Psoas muscle (tissue), 7 donors: ENCODE measurements at regions not wholly inside any gene's neighbourhood (a gene's known extent, or its start where the extent isn't known, plus 50 kb on each side); places are given as distances from the start of the nearest gene placed in this dataset.
"Not testable (repeated sequence)": the region's sequence is repeated elsewhere in the genome, so short reads cannot be mapped to it uniquely, and the experiment has no call there.

Source experiments
- ATAC-seq, 4 donors: fragments of 200-7000 bp; cut with Tn5 transposase; one replicate each; pipeline ENCODE4 v1.9.1; 2020; ENCODE audit warnings: moderate library complexity in 3 of 4, mild to moderate bottlenecking in 2 of 4
- DNase-seq, 2 donors: peaks; one replicate each; pipeline ENCODE4 v3.0.0-alpha.2; 2020
- H3K27ac ChIP-seq: fragments of 200-600 bp; one replicate; pipeline ENCODE4 v1.8.0; 2022
- H3K27me3 ChIP-seq, 3 donors: fragments of 200-600 bp in 1 of 3; one replicate each; pipeline versions ENCODE4 v1.6.1 to v1.8.0; 2013 to 2022; ENCODE audit warnings: low read length in 2 of 3, mild to moderate bottlenecking in 2 of 3, moderate library complexity in 1 of 3; ENCODE audit not compliant: insufficient read depth in 3 of 3
- H3K36me3 ChIP-seq, 2 donors: fragments of 200-600 bp in 1 of 2; one replicate each; pipeline versions ENCODE4 v1.6.1 to v1.8.0; 2013 to 2022; ENCODE audit warnings: low read depth in 1 of 2, mild to moderate bottlenecking in 1 of 2, moderate library complexity in 1 of 2; ENCODE audit not compliant: insufficient read depth in 1 of 2
- H3K4me1 ChIP-seq: fragments of 200-600 bp; one replicate; pipeline ENCODE4 v1.8.0; 2022
- H3K4me3 ChIP-seq: fragments of 200-600 bp; one replicate; pipeline ENCODE4 v1.8.0; 2022; ENCODE audit warnings: mild to moderate bottlenecking
- H3K9me3 ChIP-seq: fragments of 200-600 bp; one replicate; pipeline ENCODE4 v1.8.0; 2022
- WGBS, 3 donors: extraction: QIAGEN DNeasy Blood & Tissue Kit; methylation state at CpG; one replicate each; pipeline versions ENCODE4 v1.1.6 to v1.1.7; 2013; 5-methylcytosine and 5-hydroxymethylcytosine counted together
- intact Hi-C, 2 donors: fragments of 100-400 bp; cut with DNase I; formaldehyde crosslinking; loops; one replicate each; pipeline versions ENCODE4 v1.11.0 to v1.14.2; 2022
- TF ChIP-seq, protein P1 (sequence below): fragments of 200-600 bp; IDR thresholded peaks from one replicate; pipeline ENCODE4 v1.8.0; 2022; ENCODE audit warnings: antibody characterized with exemption
- donor health status: healthy with polysubstance abuse.
- donor health status: DM: no; HTN: no; CAD: no; lungs with moderate emphysema.
- donor health status: Bipolar disorder and iron deficiency.
- donor health status: healthy.
- donor health status: DM: yes; HTN: yes; CAD: no.
- donor health status: DM: no; HTN: no; CAD: no.
- donor health status: DM: yes; HTN: yes; CAD: no.

DNA sequence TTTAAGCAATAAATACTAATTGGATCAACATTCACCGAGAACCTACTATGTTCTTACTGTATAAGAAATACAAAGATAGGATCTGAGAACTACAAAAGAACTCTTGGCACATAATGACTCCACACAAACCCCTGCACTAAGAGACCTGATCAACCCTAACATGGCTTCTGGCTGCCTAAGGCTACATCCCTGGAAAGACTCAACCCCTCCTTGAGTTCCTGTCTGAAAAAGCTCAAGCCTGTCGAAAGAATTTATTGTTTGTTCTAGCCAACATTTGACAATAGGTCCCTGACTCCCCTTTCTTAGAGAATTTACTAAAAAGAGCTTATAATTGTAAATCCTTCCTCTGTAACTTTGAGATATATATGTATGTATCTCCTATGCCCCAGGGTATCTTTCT, 125.3 kb upstream of the SGCE start:
- no peaks in the 10 kb centered on the region for H3K27me3 ChIP-seq
- DNase-seq (no peak), ATAC-seq (no peak)
- H3K27ac ChIP-seq, result no peak overlapping the region
- no peaks in the 10 kb centered on the region for H3K36me3 ChIP-seq
- H3K9me3 ChIP-seq, result peaks cover 8% of the 10 kb centered on the region
- no peaks in the 10 kb centered on the region for H3K4me1 ChIP-seq
- no peak overlapping the region for H3K4me3 ChIP-seq
- TF ChIP-seq, protein P1, sequence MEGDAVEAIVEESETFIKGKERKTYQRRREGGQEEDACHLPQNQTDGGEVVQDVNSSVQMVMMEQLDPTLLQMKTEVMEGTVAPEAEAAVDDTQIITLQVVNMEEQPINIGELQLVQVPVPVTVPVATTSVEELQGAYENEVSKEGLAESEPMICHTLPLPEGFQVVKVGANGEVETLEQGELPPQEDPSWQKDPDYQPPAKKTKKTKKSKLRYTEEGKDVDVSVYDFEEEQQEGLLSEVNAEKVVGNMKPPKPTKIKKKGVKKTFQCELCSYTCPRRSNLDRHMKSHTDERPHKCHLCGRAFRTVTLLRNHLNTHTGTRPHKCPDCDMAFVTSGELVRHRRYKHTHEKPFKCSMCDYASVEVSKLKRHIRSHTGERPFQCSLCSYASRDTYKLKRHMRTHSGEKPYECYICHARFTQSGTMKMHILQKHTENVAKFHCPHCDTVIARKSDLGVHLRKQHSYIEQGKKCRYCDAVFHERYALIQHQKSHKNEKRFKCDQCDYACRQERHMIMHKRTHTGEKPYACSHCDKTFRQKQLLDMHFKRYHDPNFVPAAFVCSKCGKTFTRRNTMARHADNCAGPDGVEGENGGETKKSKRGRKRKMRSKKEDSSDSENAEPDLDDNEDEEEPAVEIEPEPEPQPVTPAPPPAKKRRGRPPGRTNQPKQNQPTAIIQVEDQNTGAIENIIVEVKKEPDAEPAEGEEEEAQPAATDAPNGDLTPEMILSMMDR, result no peak
- WGBS, 3 donors, result 76 to 81% (median 77%) methylated on average over 2 of the region's 2 CpGs
- intact Hi-C loops, result no loop called here

DNA sequence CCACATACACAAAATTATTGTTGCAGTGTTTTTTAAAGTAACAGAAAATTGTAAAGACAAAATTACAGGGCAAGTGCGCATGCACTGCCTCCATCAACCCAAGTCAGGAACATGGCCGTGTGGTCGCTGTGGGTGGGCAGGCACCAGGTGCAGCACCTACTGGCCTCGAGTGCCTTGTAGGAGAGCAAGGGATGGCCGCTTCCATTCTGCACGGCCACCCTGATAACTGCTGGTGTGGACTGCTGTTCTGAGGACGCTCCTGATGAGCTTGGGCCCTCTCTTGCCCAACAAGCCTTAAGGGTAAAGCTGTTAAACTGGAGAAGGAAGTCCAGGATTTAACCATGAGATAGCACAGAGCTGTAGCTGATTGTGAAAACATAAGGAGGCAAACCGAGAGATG, 124.6 kb upstream of the PPP1R9A start:
- 94 to 98% (median 94%) methylated on average over 8 of the region's 8 CpGs for WGBS, 3 donors

DNA sequence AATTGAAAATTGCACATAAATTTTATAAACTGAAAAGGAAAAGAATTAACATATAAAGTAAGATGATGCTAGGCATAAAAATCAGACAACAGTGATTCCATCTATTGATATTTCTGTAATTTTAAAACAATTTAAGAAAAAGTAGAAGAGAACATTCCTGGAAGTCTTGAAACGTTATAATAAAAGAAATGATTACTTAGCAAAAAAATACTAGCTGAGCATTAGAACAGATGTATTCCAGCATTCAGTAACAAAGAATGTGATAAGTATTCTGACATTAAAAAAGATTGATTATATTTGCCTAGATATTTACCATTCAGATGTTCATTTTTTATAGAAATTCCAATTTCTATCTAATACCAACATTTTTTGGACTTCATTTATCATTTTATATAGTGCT, 120.1 kb upstream of the PPP1R9A start:
- no peak for DNase-seq
- intact Hi-C loops, result no loop called here
- no peak for ATAC-seq
- WGBS, 3 donors, result 21 to 44% (median 33%) methylated on average over 1 of the region's 1 CpG
- no peaks in the 10 kb centered on the region for H3K4me1 ChIP-seq
- peaks cover 11% of the 10 kb centered on the region for H3K9me3 ChIP-seq
- H3K4me3 ChIP-seq, result no peak overlapping the region
- H3K27me3 ChIP-seq, result no peaks in the 10 kb centered on the region
- TF ChIP-seq, protein P1, result no peak
- no peaks in the 10 kb centered on the region for H3K36me3 ChIP-seq
- no peak overlapping the region for H3K27ac ChIP-seq

More for the DNA sequence above, 124.6 kb upstream of the PPP1R9A start:
- DNase-seq (no peak), ATAC-seq (no peak)
- no peak overlapping the region for H3K4me3 ChIP-seq
- intact Hi-C loops, result no loop called here
- no peaks in the 10 kb centered on the region for H3K4me1 ChIP-seq
- H3K36me3 ChIP-seq, result no peaks in the 10 kb centered on the region
- no peaks in the 10 kb centered on the region for H3K27me3 ChIP-seq
- TF ChIP-seq, protein P1, result no peak
- H3K9me3 ChIP-seq, result peaks cover 8% of the 10 kb centered on the region
- H3K27ac ChIP-seq, result no peak overlapping the region

DNA sequence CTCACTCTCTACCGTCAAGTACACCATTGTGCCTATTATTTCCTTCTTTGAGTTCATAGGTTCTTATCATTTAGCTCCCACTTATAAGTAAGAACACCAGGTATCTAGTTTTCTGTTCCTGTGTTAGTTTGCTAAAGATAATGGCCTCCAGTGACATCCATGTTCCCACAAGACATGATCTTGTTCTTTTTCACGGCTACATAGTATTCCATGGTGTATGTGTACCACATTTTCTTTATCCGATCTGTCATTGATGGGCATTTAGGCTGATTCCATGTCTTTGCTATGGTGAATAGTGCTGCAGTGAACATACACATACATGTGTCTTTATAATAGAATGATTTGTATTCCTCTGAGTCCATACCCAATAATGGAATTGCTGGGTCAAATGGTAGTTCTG, 119.0 kb upstream of the PPP1R9A start:
- H3K36me3 ChIP-seq, H3K4me1 ChIP-seq, H3K27me3 ChIP-seq, H3K4me3 ChIP-seq, DNase-seq, H3K27ac ChIP-seq, intact Hi-C loops, ATAC-seq: not testable (repeated sequence)
- H3K9me3 ChIP-seq, result peaks cover 11% of the 10 kb centered on the region
- 90 to 96% (median 94%) methylated on average over 3 of the region's 3 CpGs for whole genome bisulfite sequencing, 3 donors

DNA sequence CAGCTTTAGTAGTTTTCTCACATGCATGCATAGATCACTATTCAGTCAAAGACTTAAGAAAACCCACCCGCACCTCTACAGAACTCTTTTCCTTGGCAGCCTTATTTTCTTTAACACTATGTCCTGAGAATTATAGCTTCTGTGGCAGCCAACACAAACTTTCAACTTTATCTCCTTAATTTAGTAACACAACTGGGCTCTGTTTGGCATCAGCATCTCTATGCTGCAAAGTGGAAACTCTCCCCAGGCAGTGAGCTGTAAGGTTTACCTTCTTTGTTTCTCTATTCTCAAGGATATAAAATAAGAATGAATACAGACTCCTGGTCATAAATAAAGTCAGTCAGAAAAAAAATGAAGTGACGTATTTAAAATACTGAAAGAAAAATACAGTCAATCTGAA, 115.2 kb upstream of the PPP1R9A start:
- Histone ChIP-seq H3K27ac (no peak overlapping the region), H3K4me1 (no peaks in the 10 kb centered on the region), H3K27me3 (no peaks in the 10 kb centered on the region), H3K36me3 (no peaks in the 10 kb centered on the region), H3K9me3 (peaks cover 3% of the 10 kb centered on the region), H3K4me3 (no peak overlapping the region)
- WGBS, 3 donors, result 86 to 89% (median 89%) methylated on average over 2 of the region's 2 CpGs
- no peak for ATAC-seq
- TF ChIP-seq, protein P1, result no peak
- no peak for DNase-seq
- intact Hi-C loops, result no loop called here

DNA sequence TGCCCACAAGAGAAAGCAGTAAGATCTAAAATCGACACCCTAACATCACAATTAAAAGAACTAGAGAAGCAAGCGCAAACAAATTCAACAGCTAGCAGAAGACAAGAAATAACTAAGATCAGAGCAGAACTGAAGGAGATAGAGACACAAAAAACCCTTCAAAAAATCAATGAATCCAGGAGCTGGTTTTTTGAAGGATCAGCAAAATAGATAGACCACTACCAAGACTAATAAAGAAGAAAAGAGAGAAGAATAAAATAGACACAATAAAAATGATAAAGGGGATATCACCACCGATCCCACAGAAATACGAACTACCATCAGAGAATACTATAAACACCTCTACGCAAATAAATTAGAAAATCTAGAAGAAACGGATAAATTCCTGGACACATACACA, 110.0 kb upstream of the PPP1R9A start:
- H3K4me1 ChIP-seq, ATAC-seq, H3K36me3 ChIP-seq, H3K9me3 ChIP-seq, H3K27ac ChIP-seq, H3K4me3 ChIP-seq, intact Hi-C loops, H3K27me3 ChIP-seq, DNase-seq: not testable (repeated sequence)
- WGBS, 3 donors, result 90 to 97% (median 95%) methylated on average over 6 of the region's 6 CpGs
